ENCODE measurements at regions not wholly inside any gene's neighbourhood (a gene's known extent, or its start where the extent isn't known, plus 50 kb on each side); places are given as distances from the start of the nearest gene placed in this dataset.

GRCh38 chr19:5237190-5237780, 103.3 kb downstream of the PTPRS start:
- H3K9ac ChIP-seq (ENCODE audit: low read length): no peak overlapping the region
- FAIRE-seq (no peak), DNase-seq (ENCODE audit: low read depth) (no peak)
- H3K36me3 ChIP-seq (ENCODE audit: insufficient read depth, low read length): no peaks in the 10 kb centered on the region
- Mint-ChIP-seq H3K9me3 (ENCODE audit: unreplicated experiment) (no peaks in the 10 kb centered on the region), H3K4me1 (ENCODE audit: low read depth, unreplicated experiment) (no peaks in the 10 kb centered on the region), H3K4me3 (ENCODE audit: unreplicated experiment) (no peak overlapping the region), H3K27me3 (ENCODE audit: low read depth, unreplicated experiment) (peaks cover 4% of the 10 kb centered on the region), H3K36me3 (ENCODE audit: low read depth, unreplicated experiment) (peaks cover 19% of the 10 kb centered on the region), H3K27ac (ENCODE audit: unreplicated experiment) (no peak overlapping the region)
- H3K4me1 ChIP-seq (ENCODE audit: insufficient read depth, low read length): no peaks in the 10 kb centered on the region
- H3K79me2 ChIP-seq (ENCODE audit: insufficient read depth, low read length): no peaks in the 10 kb centered on the region
- no peak overlapping the region for H3K4me3 ChIP-seq (ENCODE audit: insufficient read depth, low read depth, low read length)
- H3K27ac ChIP-seq (ENCODE audit: low read depth, low read length): no peak overlapping the region
- H3K9me3 ChIP-seq (ENCODE audit: insufficient read depth, low read depth, low read length): no peaks in the 10 kb centered on the region
- H2AFZ ChIP-seq (ENCODE audit: low read depth, low read length): no peak overlapping the region
- peaks cover 19% of the 10 kb centered on the region for H4K20me1 ChIP-seq (ENCODE audit: insufficient read depth, low read length)
- H3K4me2 ChIP-seq (ENCODE audit: low read length): no peak overlapping the region
- no peak for TF ChIP-seq EZH2 (IDR thresholded peaks at IDR 0.05; ENCODE audit: insufficient read depth, low read length)
- no peak for TF ChIP-seq CTCF (IDR thresholded peaks at IDR 0.05; ENCODE audit: insufficient read depth, low read depth, low read length)
- no peaks in the 10 kb centered on the region for H3K27me3 ChIP-seq (ENCODE audit: insufficient read depth, low read length)

- no peak overlapping the region for H2AFZ ChIP-seq (ENCODE audit: low read depth, low read length)
- no peak overlapping the region for H3K4me2 ChIP-seq (ENCODE audit: low read length)
- H3K27ac ChIP-seq (ENCODE audit: low read depth, low read length): no peak overlapping the region
- Mint-ChIP-seq H3K4me3 (ENCODE audit: unreplicated experiment) (no peak overlapping the region), H3K36me3 (ENCODE audit: low read depth, unreplicated experiment) (peaks cover 23% of the 10 kb centered on the region), H3K27ac (ENCODE audit: unreplicated experiment) (no peak overlapping the region), H3K4me1 (ENCODE audit: low read depth, unreplicated experiment) (no peaks in the 10 kb centered on the region), H3K9me3 (ENCODE audit: unreplicated experiment) (no peaks in the 10 kb centered on the region), H3K27me3 (ENCODE audit: low read depth, unreplicated experiment) (peaks cover 4% of the 10 kb centered on the region)
- no peaks in the 10 kb centered on the region for H3K79me2 ChIP-seq (ENCODE audit: insufficient read depth, low read length)
- DNase-seq (ENCODE audit: low read depth) (no peak), FAIRE-seq (no peak)
- no peaks in the 10 kb centered on the region for H3K4me1 ChIP-seq (ENCODE audit: insufficient read depth, low read length)
- peaks cover 25% of the 10 kb centered on the region for H4K20me1 ChIP-seq (ENCODE audit: insufficient read depth, low read length)
- no peak overlapping the region for H3K9ac ChIP-seq (ENCODE audit: low read length)
- no peaks in the 10 kb centered on the region for H3K27me3 ChIP-seq (ENCODE audit: insufficient read depth, low read length)
- TF ChIP-seq CTCF (IDR thresholded peaks at IDR 0.05; ENCODE audit: insufficient read depth, low read depth, low read length): no peak
- TF ChIP-seq EZH2 (IDR thresholded peaks at IDR 0.05; ENCODE audit: insufficient read depth, low read length): no peak
- H3K4me3 ChIP-seq (ENCODE audit: insufficient read depth, low read depth, low read length): no peak overlapping the region
- no peaks in the 10 kb centered on the region for H3K9me3 ChIP-seq (ENCODE audit: insufficient read depth, low read depth, low read length)
- H3K36me3 ChIP-seq (ENCODE audit: insufficient read depth, low read length): no peaks in the 10 kb centered on the region
Measured at GRCh38 chr19:5235458-5236219, 105.0 kb downstream of the PTPRS start.

GRCh38 chr19:5234412-5234811, 106.2 kb downstream of the PTPRS start:
- H3K4me3 ChIP-seq (ENCODE audit: insufficient read depth, low read depth, low read length): no peak overlapping the region
- no peaks in the 10 kb centered on the region for H3K36me3 ChIP-seq (ENCODE audit: insufficient read depth, low read length)
- Mint-ChIP-seq H3K36me3 (ENCODE audit: low read depth, unreplicated experiment) (peaks cover 22% of the 10 kb centered on the region), H3K27me3 (ENCODE audit: low read depth, unreplicated experiment) (no peaks in the 10 kb centered on the region), H3K27ac (ENCODE audit: unreplicated experiment) (no peak overlapping the region), H3K9me3 (ENCODE audit: unreplicated experiment) (no peaks in the 10 kb centered on the region), H3K4me3 (ENCODE audit: unreplicated experiment) (no peak overlapping the region), H3K4me1 (ENCODE audit: low read depth, unreplicated experiment) (no peaks in the 10 kb centered on the region)
- no peaks in the 10 kb centered on the region for H3K9me3 ChIP-seq (ENCODE audit: insufficient read depth, low read depth, low read length)
- no peak overlapping the region for H2AFZ ChIP-seq (ENCODE audit: low read depth, low read length)
- no peak overlapping the region for H3K4me2 ChIP-seq (ENCODE audit: low read length)
- no peaks in the 10 kb centered on the region for H3K27me3 ChIP-seq (ENCODE audit: insufficient read depth, low read length)
- H3K9ac ChIP-seq (ENCODE audit: low read length): no peak overlapping the region
- TF ChIP-seq CTCF (IDR thresholded peaks at IDR 0.05; ENCODE audit: insufficient read depth, low read depth, low read length): no peak
- no peak for TF ChIP-seq EZH2 (IDR thresholded peaks at IDR 0.05; ENCODE audit: insufficient read depth, low read length)
- H3K79me2 ChIP-seq (ENCODE audit: insufficient read depth, low read length): no peaks in the 10 kb centered on the region
- H3K27ac ChIP-seq (ENCODE audit: low read depth, low read length): no peak overlapping the region
- FAIRE-seq: no peak
- peaks cover 25% of the 10 kb centered on the region for H4K20me1 ChIP-seq (ENCODE audit: insufficient read depth, low read length)
- no peak for DNase-seq (ENCODE audit: low read depth)
- no peaks in the 10 kb centered on the region for H3K4me1 ChIP-seq (ENCODE audit: insufficient read depth, low read length)

Measured in astrocyte (in vitro differentiated cells and primary cell).